Activated T-helper 1 cell treated with Interleukin-2 at 50 U/mL for 16 hours (primary cell): ENCODE measurements at regions not wholly inside any gene's neighbourhood (a gene's known extent, or its start where the extent isn't known, plus 50 kb on each side); places are given as distances from the start of the nearest gene placed in this dataset.

Experiments used
- DNase-seq: peaks from one replicate; pipeline ENCODE4 v3.0.0-alpha.2; 2020; ENCODE audit warnings: low read depth

DNA sequence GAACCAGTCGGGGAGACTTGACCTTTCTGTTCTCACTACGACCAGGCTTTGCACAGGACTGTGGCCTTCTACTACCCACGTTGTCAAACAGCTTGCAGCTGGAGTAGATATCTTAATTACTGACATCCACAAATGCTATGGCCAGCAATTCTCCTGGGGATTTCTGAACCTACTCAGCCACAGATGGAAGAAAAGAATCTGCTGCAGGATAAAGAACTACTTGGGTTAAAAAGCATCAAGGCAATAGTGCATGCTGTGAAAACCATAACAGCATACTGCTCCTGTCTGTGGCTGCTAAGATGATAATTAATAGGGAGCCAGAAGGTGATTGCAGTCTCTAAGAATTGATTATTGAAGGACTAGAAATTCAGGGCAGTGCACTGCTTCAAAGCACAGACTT lies 859.2 kb upstream of the SEMA6D start:
- DNase-seq: no peak

DNA sequence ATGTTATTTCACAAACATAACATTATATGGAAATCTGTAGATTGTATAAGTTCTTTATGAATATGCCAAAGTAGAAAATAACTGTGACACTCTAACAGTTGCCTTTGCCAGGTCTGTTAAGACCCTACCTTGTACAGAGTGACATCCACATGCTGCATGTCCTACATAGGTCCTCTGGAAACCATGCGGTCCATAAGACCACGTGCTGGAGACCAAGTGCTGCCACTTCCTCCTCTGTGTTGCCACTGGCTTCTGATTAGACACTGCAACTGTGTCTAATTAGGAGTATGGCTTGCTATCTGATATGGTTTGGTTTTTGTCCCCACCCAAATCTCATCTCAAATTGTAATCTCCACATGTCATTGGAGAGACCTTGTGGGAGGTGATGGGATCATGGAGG lies 855.5 kb upstream of the SEMA6D start:
- DNase-seq: no peak

DNA sequence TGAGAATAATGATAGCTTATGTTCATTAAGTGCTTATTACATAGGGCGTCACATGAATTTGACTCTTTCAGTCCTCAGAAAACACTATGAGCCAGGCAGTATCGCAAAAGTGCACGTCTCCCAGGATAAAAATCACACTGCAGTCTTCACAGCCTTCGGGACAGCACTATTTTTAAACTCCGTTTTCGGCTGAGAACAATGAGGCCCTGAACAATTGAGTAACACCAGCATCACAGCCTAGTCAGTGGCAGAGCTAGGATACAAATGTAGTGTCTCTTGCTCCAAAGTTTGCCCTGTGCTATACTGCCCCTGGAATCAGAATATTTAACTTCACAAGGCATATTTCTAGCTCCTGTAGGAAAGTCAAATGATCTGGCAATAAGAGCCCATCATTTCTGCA lies 852.1 kb upstream of the SEMA6D start:
- DNase-seq: no peak

DNA sequence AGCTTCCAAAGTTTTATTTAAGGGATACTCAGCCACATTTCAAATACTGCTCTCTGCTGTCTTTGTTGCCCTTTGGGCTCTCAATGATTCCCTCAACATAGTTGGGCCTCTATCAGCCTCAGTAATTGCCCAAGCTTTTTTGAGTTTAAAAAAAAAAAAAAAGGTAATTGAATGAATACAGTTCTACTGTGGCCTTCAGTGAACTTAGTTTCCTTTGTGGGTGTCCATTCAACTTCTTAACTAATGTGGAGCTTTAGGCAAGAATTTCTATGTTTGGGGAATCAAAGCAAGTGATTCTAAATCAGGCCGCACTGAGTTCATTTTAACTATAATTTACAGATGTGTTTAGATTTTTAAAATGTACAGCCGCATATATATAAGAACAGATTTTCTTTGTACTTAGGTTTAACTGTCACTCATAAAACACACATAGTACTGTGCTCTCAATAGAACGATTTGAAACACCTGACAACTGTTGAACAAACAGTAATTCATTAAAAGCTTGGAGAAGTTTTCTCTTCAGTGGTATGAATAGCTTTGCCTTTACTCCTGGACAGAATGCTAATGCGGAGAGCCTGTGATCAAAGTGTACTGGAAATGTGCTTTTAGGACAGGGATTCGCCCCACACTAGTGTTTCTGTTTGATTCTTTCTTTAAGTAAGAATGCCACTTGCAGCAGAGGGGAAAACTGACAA lies 844.9 kb upstream of the SEMA6D start:
- no peak for DNase-seq

DNA sequence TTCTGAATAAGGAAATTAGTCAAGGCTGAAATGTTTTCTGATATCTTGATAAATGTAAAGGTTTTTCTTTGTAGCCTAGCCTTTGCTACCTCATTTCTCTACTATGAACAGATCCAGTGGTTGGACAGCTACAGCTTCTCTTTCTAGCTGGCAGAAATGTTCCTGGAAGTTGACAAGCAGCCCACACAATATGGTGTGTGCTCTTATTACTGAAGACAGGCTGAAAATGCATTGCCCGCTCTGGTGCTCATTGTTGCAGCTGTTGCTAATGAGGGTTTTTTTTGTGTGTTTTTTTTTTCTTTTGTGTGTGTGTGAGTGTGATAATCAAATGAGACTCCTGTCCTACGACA lies 844.3 kb upstream of the SEMA6D start:
- no peak for DNase-seq

DNA sequence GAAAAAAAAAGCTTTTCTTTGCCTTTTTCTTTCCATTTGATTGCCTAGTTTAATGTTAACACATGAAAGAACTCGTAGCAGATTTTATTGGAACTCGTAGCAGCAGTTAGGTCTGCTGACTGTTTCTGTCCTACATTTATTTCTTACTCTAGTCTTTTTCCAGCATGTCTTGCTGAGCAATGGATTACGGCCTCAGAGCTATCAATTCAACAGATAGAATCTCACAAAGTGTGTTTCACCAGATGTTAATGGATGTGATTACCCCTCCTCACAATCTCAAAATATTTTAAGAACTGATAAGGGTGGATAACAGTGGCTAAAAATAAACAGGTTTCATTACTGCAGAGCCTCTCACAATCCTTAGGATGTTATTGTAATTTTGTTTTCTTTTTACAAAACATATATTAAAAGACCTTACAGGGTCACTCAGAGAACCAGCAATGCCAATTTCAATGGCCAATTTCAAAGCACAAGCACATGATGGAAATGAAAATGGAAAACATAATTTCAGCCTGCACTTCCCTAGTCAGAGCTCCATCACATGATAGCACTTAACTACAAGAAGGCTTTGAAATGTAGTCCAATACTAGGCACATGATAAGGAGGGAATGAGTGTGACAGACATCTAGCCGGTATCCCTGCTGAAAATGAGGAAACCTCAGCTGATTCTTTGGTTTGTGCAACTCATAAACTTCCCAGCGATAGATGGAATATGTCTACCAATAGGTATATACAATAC lies 838.1 kb upstream of the SEMA6D start:
- no peak for DNase-seq

DNA sequence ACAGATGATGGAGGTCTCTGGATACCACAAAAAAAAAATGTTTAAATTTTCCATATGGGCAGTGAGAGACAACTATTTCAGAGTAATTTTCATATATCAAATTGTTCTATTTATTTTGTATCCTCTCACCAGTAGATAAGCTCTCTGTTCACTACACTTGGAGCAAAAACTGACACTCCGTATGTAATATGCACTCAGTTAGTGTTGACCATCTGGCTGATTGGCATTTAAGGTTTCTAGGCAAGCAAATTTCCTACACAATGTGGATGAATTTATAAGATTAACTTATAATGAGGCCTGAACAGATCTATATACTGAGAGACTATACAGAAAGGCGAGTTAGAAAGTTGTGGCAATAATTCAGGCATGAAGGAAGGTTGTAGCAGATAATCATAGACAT lies 836.5 kb upstream of the SEMA6D start:
- no peak for DNase-seq

DNA sequence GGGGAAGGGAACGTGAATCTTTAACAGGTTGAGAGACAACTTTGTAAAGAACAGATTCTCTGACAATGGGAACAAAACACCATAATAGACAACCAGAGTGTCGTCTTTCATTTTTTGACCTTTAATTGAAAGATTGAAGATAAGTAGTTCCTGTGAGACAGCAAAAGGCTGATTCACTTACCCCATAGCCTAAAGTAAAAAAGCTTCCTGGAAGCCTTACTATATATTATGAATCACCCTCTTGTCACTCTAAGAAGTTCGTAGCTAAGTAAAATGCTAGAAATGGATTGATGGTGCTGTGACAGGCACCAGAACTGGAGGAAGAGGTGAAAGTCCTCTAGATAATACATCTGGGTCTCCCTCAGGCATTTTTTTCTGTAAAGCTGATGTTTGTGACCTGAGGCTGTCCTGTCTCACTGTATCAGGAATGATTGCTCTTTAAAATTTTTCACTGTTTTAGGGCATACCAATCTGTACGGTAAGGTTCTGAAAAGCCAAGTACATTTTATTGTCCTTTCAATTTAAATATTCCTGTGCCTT lies 824.6 kb upstream of the SEMA6D start:
- no peak for DNase-seq

DNA sequence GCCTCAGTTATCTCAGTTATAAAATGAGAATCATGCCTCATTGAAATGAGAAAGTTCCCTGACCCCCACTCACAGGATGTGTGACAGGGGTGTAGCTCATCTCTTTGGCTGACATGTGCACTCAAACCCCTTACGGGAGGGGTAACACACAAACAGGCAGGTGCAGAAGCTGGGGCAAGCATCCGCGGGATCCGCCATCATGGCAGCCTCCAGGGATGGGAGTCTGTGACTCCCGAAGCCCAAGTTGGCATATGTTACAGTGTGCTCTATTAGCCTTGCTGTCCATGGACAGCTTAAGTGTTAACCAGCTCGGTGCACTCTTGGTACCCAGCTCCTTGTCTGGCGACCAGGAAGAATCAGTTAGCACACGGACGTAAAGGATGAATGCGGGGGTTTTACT lies 822.7 kb upstream of the SEMA6D start:
- DNase-seq: no peak

DNA sequence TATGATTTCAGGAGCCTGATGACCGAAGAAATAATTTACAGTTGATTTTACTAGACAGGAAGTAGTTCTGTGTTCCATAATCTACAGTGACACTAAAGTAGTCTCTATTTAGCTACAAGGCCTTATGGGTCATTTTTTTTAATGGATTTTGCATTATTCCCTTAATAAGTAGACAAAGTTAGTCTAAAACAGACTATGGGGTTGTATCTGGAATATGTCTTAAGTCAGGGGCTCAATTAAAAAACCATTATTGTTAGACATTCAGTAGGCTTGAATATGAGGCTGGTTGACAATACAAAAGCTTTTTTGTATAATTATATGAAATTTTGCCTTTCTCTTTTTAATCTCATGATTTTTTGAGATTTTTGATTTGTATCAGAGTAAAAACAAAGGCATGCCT lies 820.0 kb upstream of the SEMA6D start:
- DNase-seq: no peak

DNA sequence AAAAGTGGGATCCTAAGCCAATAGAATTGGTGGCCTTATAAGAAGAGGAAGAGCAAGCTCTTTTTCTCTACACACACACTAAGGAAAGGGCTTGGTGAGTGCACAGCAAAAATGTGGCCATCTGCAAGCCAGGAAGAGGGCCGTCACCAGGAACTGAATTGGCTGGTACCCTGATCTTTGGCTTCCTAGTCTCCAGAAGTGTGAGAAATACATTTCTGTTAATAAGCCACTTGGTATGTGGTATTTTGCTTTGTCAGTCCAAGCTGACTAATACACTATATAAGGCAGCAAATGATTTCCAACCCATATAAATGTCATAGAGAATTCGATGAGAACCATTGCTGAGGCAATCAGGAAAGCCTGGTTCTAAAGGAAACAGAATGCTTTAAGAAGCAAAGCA lies 816.3 kb upstream of the SEMA6D start:
- no peak for DNase-seq

DNA sequence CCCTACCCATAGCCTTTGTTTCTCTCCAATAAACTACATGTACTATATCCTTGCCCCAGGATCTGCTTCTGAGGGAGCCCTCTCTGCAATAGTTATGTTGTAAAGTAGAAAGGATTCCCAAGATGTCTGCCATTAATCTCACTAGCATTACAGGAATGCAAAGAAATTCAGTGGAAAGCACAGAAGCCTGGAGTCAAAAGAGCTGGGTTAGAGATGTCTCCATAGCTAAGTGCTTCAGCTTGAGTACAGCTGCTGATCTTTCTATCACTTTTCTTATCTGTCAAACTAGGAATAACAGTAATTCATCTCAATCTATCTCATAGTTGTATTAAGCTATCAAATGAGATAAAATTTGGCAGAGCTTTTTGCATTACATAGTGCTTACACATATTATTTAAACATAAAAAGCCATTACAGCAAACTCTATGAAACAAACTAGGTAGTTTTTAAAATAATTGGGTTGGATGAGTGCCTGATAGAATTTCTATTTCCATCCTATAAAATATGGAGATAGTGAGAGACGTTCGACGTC lies 799.5 kb upstream of the SEMA6D start:
- DNase-seq: no peak

DNA sequence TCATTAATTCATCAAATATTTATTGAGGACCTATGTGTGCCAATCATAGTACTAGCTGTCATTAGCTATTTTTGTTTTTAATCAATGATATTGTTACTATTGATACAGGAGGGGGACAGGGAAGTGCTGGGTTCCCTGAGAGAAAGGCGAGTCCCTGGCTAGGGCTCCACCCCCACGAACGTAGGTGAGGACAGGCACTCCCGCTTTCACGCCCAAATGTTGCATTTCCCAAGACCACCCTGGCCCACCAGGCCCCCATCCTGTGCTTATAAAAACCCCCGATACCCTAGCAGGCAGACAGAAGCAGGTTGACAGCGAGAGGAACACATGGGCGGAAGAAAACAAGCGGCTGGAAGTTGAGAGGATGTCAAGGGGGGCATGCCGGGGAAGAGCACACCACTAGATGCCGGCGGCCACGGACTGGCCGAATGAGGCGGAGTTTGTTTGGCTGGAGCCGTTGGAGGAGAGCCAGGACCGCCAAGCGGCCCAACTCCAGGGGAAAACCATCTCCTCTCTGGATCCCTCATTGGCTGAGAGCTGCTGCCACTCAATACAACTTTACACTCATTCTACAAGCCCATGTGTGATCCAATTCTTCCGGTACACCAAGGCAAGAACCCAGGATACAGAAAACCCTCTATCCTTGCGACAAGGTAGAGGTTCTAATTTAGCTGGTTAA lies 798.7 kb upstream of the SEMA6D start:
- no peak for DNase-seq

DNA sequence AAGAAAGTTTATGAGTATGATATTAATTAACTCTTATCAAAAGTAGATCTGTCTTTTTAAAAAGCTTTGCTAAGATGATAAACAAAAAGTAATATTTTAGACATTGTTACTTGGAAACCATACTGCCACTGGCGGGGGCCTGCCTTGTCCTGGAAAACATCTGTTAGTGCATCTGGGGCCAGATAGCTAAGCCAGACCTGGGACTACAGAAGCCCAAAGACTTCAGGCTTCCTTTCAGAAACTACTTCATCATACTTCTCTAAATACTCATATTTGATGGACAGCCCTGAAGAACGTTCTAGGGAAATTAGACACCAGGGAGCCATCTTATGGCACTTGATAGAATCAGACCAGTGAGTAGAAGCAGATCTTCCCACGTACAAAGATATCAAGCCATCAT lies 795.4 kb upstream of the SEMA6D start:
- DNase-seq: no peak

DNA sequence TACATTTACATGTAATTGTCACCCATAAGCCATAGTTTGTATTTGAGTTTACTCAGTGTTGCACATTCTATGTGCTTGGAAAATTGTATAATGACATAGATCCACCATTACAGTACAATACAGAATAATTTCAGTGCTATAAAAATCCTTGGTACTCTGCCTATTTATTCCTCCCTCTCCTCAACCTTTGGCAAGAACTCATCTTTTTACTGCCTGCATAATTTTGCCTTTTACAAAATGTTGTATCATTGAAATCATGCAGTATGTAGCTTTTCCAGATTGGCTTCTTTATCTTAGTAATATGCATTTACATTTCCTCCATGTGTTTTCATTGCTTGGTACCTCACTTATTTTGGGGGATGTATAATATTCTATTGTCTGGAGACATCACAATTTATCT lies 786.9 kb upstream of the SEMA6D start:
- DNase-seq: no peak

DNA sequence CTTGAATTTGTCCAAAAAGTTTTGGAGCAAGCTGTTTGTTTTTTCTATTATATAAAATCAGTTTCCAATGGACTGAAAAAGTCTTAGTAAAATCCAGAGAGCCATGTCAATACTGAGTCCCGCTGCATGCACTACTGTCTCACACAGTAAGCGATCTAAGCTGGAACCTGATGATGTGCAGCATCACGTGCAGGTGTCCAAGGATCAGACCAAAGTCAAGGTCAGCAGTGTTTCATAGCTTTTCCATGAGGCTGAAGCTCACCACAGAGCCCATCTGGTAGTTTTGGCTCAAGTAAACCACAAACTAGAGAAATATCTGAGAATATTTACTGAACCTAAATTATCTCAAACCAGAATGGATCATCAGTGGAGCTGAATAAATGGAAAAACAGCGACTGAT lies 784.0 kb upstream of the SEMA6D start:
- DNase-seq: no peak

DNA sequence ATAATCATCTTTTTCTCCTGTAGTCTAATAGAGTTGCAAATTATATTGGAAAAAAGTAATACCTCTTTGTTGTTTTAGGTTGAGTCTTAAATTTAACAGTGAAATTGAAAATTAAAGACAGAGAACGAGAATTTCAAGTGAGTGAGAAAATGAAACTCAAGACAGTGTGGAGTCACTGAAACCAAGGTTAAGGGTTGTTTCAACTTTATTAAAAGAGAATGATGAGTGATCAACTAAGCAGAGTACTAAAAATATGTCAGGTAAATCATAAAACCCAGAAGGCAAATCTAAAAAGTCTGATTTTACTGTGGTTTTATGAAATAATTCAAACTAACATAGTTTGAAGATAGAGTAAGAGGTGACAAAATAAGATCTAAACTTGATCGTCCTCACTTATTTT lies 782.5 kb upstream of the SEMA6D start:
- DNase-seq: no peak

DNA sequence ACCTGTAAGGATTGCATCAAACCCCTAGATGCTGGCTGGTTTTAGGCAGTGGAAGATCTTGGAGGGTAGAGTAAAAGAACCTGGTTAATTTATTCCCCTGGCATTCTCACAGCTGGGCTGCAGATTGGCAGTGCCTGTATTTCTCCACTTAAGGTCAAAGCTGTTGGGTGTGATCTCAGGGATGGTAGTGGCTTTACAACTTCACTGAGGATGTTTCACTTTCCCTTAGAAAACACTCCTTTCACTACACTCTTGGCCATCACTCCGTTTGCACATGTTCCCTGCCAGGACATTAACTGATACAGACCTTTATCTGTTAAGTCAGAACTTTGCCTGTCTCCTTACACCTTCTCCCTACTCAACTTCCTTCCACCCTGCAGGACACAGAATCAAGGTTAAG lies 779.1 kb upstream of the SEMA6D start:
- no peak for DNase-seq

DNA sequence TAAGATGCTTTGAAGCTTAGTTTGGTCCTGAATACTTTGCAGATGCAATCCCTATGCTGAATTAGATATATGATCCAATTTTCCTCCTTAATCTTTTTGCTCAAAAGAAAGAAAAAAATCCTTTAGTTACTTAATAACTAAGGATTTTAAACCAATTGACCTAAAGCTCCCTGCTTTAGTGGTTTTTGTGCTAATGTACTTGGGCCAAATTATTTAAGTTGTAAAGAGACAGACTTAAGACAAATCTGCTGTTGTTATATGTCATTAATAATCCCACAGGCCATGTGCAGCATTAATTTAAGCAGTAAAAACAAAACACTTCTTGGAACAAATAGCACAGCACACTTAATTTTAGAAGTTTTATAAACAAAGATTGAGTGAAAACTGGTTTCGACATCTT lies 776.1 kb upstream of the SEMA6D start:
- no peak for DNase-seq

DNA sequence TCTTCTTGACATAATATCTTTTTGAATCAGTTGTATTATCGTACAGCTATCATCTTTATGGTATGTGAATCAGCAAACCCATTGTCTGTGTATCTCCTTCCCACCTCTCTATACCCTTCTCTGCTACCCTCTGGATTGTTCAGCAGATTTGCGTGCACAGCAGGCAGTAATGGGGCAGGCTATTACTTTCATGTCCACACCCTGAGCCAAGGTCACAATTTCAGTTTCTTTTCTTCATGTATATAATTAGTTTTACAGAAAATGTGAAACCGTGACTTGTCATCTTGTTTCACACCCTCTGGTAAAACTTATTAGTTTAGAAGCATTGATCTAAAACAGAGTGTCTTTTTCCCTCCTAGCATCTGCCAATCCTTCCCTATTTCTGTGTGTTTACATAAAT lies 770.4 kb upstream of the SEMA6D start:
- DNase-seq: no peak

DNA sequence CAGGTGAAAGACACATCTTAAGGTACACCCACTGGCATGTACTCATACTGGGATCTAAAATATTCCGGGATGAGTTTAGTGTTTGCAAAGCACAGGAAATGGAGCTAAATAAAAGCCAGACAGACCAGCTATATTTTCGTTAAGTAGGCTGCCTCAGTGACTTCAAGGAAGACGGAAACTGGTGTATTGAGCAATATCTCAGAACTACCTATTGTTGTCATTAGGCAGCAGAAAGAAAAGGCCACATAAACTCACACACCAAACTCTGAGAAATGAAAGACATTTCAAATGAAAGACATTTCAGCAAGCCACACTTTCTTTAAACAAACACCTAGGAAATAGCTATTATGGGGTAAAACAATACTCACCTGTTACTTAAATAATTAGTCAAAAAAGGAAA lies 761.7 kb upstream of the SEMA6D start:
- DNase-seq: no peak

DNA sequence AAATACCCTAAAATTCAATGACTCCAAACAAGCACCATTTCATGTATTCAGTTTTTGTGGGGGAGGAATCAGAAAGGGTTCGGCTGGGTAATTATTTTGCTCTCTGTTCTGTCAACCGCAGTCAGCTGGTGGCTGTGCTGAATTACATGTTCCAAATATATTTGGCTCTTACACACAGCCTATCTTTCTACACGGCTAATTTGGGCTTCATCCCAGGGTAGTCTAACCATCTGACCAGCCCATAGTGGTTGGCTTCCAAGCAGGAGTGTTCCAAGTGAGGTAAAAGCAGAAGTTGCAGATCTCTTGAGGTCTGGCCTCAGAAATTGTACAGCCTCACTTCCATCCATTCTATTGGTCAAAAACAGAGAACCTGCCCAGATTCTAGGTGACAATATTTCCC lies 760.8 kb upstream of the SEMA6D start:
- no peak for DNase-seq

DNA sequence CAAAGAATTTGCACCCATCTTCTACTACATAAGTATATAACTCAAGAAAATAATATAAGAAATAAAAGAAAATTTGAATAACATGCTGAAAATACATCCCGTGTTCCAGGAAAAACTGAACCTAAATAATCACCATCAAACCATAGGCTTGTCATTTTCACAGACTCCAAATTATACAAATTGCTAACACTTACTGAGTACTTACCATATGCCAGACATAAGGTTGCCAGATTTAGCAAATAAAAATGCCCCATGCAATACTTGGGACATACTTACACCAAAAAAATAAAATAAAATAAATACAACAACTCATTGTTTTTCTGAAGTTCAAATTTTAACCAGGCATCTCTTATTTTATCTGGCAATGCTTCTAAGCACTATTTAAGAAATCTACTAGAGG lies 760.4 kb upstream of the SEMA6D start:
- no peak for DNase-seq
